ENCODE measurements at regions not wholly inside any gene's neighbourhood (a gene's known extent, or its start where the extent isn't known, plus 50 kb on each side); places are given as distances from the start of the nearest gene placed in this dataset.

GRCh38 chr11:10941871-10942270 is 84.0 kb upstream of the ZBED5 start:
- ChIA-PET CTCF (no interaction called here), POLR2A (ENCODE audit: low non-redundant PET) (no interaction called here)
- H3K36me3 ChIP-seq (ENCODE audit: insufficient read depth, low read length, poor library complexity, severe bottlenecking): no peaks in the 10 kb centered on the region
- intact Hi-C loops (cut with micrococcal nuclease; ENCODE audit: unreplicated experiment): no loop called here
- BruUV-seq (replicated peaks): no TSS peak
- no peak overlapping the region for H3K27ac ChIP-seq (ENCODE audit: low read depth, low read length, poor library complexity, severe bottlenecking)
- no peaks in the 10 kb centered on the region for H3K27me3 ChIP-seq (replicated peaks; ENCODE audit: insufficient read depth, low read depth, low read length, poor library complexity)
- DNase-seq (ENCODE audit: low spot score): no peak
- H3K4me3 ChIP-seq (ENCODE audit: low read depth, low read length, poor library complexity, severe bottlenecking): no peak overlapping the region
- TF ChIP-seq EZH2 (IDR thresholded peaks at IDR 0.05; ENCODE audit: borderline replicate concordance, low read depth, low read length, poor library complexity, severe bottlenecking): no peak
- no peak for TF ChIP-seq CTCF (conservative IDR thresholded peaks at IDR 0.05; ENCODE audit: low read depth, low read length)
- H3K9me3 ChIP-seq (ENCODE audit: low read depth, low read length, poor library complexity, severe bottlenecking): no peaks in the 10 kb centered on the region
- no peaks in the 10 kb centered on the region for H3K4me1 ChIP-seq (ENCODE audit: insufficient read depth, low read length, poor library complexity, severe bottlenecking)

- no TSS peak for BruUV-seq (replicated peaks)
- H3K4me3 ChIP-seq (ENCODE audit: low read depth, low read length, poor library complexity, severe bottlenecking): no peak overlapping the region
- TF ChIP-seq CTCF (conservative IDR thresholded peaks at IDR 0.05; ENCODE audit: low read depth, low read length) (no peak), EZH2 (IDR thresholded peaks at IDR 0.05; ENCODE audit: borderline replicate concordance, low read depth, low read length, poor library complexity, severe bottlenecking) (no peak)
- POLR2A ChIA-PET (ENCODE audit: low non-redundant PET): no interaction called here
- CTCF ChIA-PET: no interaction called here
- no peaks in the 10 kb centered on the region for H3K4me1 ChIP-seq (ENCODE audit: insufficient read depth, low read length, poor library complexity, severe bottlenecking)
- no peaks in the 10 kb centered on the region for H3K9me3 ChIP-seq (ENCODE audit: low read depth, low read length, poor library complexity, severe bottlenecking)
- no peak overlapping the region for H3K27ac ChIP-seq (ENCODE audit: low read depth, low read length, poor library complexity, severe bottlenecking)
- no peaks in the 10 kb centered on the region for H3K36me3 ChIP-seq (ENCODE audit: insufficient read depth, low read length, poor library complexity, severe bottlenecking)
- intact Hi-C loops (cut with micrococcal nuclease; ENCODE audit: unreplicated experiment): no loop called here
- no peaks in the 10 kb centered on the region for H3K27me3 ChIP-seq (replicated peaks; ENCODE audit: insufficient read depth, low read depth, low read length, poor library complexity)
- DNase-seq (ENCODE audit: low spot score): no peak
Measured at GRCh38 chr11:10941414-10941813, 83.6 kb upstream of the ZBED5 start.

GRCh38 chr11:10938650-10939387 is 81.0 kb upstream of the ZBED5 start:
- H3K27ac ChIP-seq (ENCODE audit: low read depth, low read length, poor library complexity, severe bottlenecking): no peak overlapping the region
- H3K4me3 ChIP-seq (ENCODE audit: low read depth, low read length, poor library complexity, severe bottlenecking): no peak overlapping the region
- intact Hi-C loops (cut with micrococcal nuclease; ENCODE audit: unreplicated experiment): no loop called here
- DNase-seq (ENCODE audit: low spot score): no peak
- no peaks in the 10 kb centered on the region for H3K9me3 ChIP-seq (ENCODE audit: low read depth, low read length, poor library complexity, severe bottlenecking)
- ChIA-PET POLR2A (ENCODE audit: low non-redundant PET) (no interaction called here), CTCF (no interaction called here)
- no peaks in the 10 kb centered on the region for H3K4me1 ChIP-seq (ENCODE audit: insufficient read depth, low read length, poor library complexity, severe bottlenecking)
- no peaks in the 10 kb centered on the region for H3K27me3 ChIP-seq (replicated peaks; ENCODE audit: insufficient read depth, low read depth, low read length, poor library complexity)
- no peaks in the 10 kb centered on the region for H3K36me3 ChIP-seq (ENCODE audit: insufficient read depth, low read length, poor library complexity, severe bottlenecking)
- no TSS peak for BruUV-seq (replicated peaks)
- no peak for TF ChIP-seq CTCF (conservative IDR thresholded peaks at IDR 0.05; ENCODE audit: low read depth, low read length)
- no peak for TF ChIP-seq EZH2 (IDR thresholded peaks at IDR 0.05; ENCODE audit: borderline replicate concordance, low read depth, low read length, poor library complexity, severe bottlenecking)

Measured in A673 (cell line).